ENCODE measurements at regions not wholly inside any gene's neighbourhood (a gene's known extent, or its start where the extent isn't known, plus 50 kb on each side); places are given as distances from the start of the nearest gene placed in this dataset.

- no peak for DNase-seq
These were observed 341.2 kb upstream of the DACH1 start for GRCh38 chr13:72208112-72208645.

- DNase-seq = no peak
These were observed 338.8 kb upstream of the DACH1 start for GRCh38 chr13:72205773-72206172.

DNA sequence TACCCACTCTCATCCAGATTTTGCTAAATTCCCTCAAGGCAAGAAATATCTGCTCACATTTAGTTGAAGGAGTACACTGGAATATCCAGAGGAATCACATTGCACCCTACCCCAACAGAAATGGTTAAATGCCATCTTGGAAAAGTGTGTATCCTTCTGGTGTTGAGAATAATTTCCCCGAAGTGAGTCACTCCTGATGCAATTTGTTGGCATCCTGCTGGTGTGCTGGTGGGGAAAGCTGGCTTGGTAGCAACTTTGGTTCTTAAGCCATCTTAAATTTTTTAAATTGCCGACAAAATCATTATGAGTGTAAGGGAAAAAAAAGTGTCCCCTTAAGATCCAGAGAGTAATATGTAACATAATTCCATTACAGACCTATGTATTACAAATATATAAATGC lies 337.3 kb upstream of the DACH1 start:
- DNase-seq = no peak

DNA sequence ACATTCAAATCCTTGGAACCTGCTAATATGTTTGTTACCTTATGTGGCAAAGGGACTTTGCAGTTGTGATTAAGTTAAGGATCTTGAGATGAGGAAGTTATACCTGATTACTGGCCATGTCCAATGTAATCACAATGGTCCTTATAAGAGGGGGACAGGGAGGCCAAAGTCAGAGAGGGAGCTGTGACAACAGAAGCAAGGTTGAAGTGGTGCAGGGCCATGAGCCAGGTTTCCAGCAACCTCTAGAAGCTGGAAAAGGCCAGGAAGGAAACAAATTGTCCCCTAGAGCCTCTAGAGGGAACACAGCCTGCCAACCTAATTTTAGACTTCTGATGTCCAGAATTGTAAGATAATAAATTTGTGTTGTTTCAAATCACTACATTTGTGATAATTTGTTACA lies 334.7 kb upstream of the DACH1 start:
- no peak for DNase-seq

DNA sequence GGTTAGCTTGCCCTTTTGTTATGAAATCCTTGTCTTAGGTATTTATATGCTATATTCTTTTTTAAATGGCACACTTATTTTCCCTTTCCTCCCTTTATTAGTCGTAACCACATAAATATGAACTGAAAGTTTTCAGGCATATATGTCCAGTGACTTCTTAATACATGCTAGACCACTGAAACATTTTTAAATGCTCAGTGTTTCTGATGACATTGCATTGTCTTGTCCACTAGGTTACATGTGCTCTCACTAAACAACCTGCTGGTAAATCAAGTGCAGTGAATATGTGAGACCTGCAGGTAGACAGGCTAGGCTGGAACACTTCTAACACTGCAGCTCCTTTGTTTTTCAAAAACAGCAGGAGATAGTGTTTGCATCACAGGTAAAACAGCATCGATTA lies 332.6 kb upstream of the DACH1 start:
- DNase-seq = no peak

GRCh38 chr13:72198967-72199560 lies 332.1 kb upstream of the DACH1 start:
- no peak for DNase-seq

GRCh38 chr13:72198042-72198441 lies 331.0 kb upstream of the DACH1 start:
- no peak for DNase-seq

- DNase-seq = no peak
These were observed 328.2 kb upstream of the DACH1 start for GRCh38 chr13:72195044-72195704.

DNA sequence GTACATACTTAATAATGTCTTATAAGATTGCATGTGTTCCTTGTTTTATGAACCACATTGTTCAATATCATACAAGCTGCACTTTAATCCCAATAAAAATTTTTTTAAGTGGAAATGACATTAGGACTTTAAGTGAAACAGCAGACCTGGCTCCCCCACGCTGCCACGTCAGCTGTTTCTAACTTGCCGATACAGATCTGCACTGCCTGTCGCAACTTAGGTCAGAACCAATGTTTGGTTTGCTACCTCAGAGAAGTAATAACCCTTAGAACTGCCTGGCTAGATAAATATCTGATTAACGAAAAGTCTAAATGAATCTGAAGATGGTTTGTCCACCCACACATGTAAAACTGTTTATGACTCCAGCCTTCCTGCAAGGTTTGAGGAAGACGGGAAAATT lies 327.5 kb upstream of the DACH1 start:
- DNase-seq = no peak

DNA sequence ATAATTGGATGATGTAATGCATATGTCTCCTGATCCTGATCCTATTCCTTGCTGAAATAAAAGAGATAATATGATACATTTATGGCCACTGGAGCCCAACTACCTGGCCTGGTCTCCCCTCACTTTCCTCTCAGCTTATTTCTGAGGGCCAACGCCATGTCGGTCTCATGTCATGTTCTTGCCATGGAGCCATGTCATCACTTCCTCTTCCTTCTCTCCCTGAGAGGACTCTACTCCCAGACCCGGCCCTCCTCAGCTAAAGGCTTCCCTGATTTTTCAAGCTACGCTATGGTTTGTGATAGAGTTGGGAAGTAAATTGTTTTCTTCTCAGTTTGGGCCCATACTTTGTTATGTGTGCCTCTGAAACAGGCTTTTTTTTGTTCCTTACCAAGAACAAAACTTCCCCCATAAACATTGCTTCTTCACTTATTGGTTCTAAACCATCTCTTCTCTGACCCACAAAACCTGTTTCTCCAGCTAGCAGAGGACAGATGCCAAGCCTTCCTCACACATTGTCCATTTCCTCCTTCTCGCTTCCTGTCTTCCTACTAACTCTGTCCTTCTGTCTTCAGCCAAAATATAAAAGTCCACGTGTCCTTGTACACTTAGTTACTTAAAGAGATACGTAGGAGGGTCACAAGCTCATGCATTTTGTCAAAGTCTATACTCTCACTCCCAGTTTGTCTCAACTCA lies 319.9 kb upstream of the DACH1 start:
- no peak for DNase-seq

GRCh38 chr13:72185776-72186175 lies 318.8 kb upstream of the DACH1 start:
- no peak for DNase-seq

- no peak for DNase-seq
These were observed 314.7 kb upstream of the DACH1 start for GRCh38 chr13:72181661-72182060.

GRCh38 chr13:72180253-72180952 lies 313.4 kb upstream of the DACH1 start:
- DNase-seq = no peak

- no peak for DNase-seq
These were observed 307.5 kb upstream of the DACH1 start for GRCh38 chr13:72174549-72174948.

DNA sequence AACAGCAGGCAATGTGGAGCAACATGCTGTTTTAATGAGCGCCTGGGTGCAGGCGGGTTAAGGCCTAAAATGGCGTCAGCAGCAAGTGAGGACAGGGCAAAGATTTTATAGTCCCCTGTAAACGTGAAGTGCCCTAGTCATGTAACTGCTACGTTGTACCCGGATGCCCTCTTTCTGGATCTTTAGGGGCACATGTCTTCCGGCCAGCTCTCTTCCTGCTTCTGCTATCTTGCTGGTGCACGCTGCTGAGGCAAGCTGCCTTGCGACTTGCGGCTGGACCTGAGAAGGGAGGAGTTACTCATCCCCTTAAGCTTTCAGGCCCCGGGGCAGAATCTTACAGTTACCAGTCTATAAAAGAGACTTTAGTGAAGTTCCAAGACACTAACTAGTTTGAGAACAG lies 303.6 kb upstream of the DACH1 start:
- no peak for DNase-seq

- no peak for DNase-seq
These were observed 301.3 kb upstream of the DACH1 start for GRCh38 chr13:72168126-72168855.

DNA sequence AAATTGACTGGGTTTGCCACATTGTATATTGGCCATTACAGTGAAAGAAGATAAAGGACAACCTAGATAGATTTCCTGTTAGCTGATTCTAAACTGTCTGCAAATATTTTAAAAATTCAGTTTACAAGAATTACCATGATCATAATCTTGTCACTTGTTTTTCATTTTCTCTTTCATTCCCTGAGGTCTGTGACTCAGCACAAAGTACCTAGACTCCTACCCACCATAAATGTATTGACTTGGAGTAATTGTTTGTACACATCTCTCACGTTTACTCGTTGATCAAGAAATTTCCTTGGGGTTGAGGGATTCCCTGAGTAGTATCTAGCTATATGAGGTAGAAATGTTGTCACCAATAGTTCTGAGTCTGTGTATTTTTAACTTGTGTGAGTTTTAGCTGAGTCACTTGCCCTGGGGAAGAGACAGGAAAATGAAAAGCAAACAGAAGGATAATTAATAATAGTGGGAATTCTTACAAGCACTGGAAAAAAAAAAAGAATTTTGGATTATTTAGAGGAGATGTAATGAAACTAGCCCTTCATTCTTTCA lies 299.2 kb upstream of the DACH1 start:
- DNase-seq = no peak

DNA sequence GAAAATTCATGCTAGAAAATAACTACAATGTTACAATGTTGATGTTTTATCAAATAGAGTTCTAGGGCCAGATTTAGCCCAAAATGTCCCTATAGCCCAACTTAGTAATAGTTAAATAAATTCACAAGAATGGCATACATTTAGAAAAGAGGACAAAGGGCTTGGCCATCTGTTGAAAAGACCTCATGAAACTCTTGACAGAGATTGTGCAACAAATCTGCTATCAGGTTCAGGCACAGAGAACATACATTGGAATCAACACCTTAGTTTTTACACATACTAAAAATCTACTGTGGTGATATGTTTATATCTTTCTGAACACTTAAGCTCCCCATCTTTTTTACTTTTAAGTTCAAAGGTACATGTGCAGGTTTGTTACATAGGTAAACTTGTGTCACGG lies 298.3 kb upstream of the DACH1 start:
- no peak for DNase-seq

GRCh38 chr13:72164811-72165210 lies 297.8 kb upstream of the DACH1 start:
- no peak for DNase-seq

DNA sequence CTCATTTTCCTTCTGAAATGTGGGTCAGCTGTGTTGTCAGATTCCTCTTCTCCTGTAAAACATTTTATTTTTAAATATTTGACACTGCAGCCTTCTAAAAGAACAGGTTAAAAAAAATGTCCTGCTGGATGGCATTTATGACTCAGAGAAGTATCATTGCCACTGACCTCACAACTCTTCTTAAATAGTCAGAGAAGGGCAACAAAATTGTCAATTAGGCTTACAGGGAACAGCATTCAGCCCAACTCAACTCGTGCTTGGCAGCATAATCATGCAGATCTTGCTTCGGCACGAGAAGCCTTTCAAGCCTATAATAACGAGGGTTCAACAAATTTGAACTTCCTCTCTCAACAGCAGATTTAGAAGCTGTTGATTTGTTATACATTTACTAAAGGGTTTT lies 296.7 kb upstream of the DACH1 start:
- no peak for DNase-seq

- DNase-seq = no peak
These were observed 294.0 kb upstream of the DACH1 start for GRCh38 chr13:72160977-72161376.

- no peak for DNase-seq
These were observed 289.8 kb upstream of the DACH1 start for GRCh38 chr13:72156760-72157159.

- no peak for DNase-seq
These were observed 286.3 kb upstream of the DACH1 start for GRCh38 chr13:72153272-72153671.

All from effector CD8-positive, alpha-beta T cell (primary cell).